GM12872 (cell line): ENCODE measurements at regions not wholly inside any gene's neighbourhood (a gene's known extent, or its start where the extent isn't known, plus 50 kb on each side); places are given as distances from the start of the nearest gene placed in this dataset.

Source experiments
- CTCF ChIP-seq: IDR thresholded peaks from 3 replicates; pipeline ENCODE4 v1.5.1; 2011; ENCODE audit warnings: low read depth, mild to moderate bottlenecking, low read length, moderate library complexity; ENCODE audit not compliant: insufficient read depth

- TF ChIP-seq CTCF = no peak
Observed at GRCh38 chr6:170199716-170200115, 91.2 kb downstream of the DLL1 start.

- TF ChIP-seq CTCF = no peak
Observed at GRCh38 chr6:170198298-170198697, 92.6 kb downstream of the DLL1 start.

GRCh38 chr6:170193326-170193821, 97.5 kb downstream of the DLL1 start:
- TF ChIP-seq CTCF = no peak

- no peak for TF ChIP-seq CTCF
Observed at GRCh38 chr6:170192905-170193304, 98.0 kb downstream of the DLL1 start.

- no peak for TF ChIP-seq CTCF
Observed at GRCh38 chr6:170190046-170190445, 100.8 kb downstream of the DLL1 start.

- no peak for TF ChIP-seq CTCF
Observed at GRCh38 chr6:170189236-170189635, 101.6 kb downstream of the DLL1 start.

- TF ChIP-seq CTCF = no peak
Observed at GRCh38 chr6:170188571-170189001, 102.3 kb downstream of the DLL1 start.
